ENCODE measurements at regions not wholly inside any gene's neighbourhood (a gene's known extent, or its start where the extent isn't known, plus 50 kb on each side); places are given as distances from the start of the nearest gene placed in this dataset.
"Not testable (repeated sequence)": the region's sequence is repeated elsewhere in the genome, so short reads cannot be mapped to it uniquely, and the experiment has no call there.

DNA sequence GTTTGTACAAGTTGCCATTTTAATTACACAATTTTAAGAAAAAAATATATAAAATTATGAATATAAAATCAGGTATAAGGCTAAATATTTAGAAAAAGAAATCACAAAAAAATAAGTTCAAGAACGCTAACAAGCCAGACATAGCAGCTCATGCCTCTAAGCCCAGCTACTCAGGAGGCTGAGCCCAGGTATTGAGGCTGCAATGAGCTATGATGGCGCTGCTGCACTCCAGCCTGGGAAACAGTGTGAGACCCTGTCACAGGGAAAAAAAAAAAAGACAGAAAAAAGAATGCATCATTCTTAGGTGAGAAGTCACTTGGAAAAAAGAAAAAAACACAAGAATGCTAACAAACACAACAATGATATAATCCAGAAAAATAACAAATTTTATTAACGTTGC lies 112.3 kb upstream of the PRDX6 start:
- TF ChIP-seq, protein P1, sequence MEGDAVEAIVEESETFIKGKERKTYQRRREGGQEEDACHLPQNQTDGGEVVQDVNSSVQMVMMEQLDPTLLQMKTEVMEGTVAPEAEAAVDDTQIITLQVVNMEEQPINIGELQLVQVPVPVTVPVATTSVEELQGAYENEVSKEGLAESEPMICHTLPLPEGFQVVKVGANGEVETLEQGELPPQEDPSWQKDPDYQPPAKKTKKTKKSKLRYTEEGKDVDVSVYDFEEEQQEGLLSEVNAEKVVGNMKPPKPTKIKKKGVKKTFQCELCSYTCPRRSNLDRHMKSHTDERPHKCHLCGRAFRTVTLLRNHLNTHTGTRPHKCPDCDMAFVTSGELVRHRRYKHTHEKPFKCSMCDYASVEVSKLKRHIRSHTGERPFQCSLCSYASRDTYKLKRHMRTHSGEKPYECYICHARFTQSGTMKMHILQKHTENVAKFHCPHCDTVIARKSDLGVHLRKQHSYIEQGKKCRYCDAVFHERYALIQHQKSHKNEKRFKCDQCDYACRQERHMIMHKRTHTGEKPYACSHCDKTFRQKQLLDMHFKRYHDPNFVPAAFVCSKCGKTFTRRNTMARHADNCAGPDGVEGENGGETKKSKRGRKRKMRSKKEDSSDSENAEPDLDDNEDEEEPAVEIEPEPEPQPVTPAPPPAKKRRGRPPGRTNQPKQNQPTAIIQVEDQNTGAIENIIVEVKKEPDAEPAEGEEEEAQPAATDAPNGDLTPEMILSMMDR (IDR thresholded peaks at IDR 0.05; ENCODE audit: partially characterized antibody, unreplicated experiment), result no peak
- DNase-seq, result no peak
- H3K27me3 Mint-ChIP-seq (ENCODE audit: unreplicated experiment), result no peaks in the 10 kb centered on the region
- no peaks in the 10 kb centered on the region for H3K9me3 Mint-ChIP-seq (ENCODE audit: unreplicated experiment)
- no peaks in the 10 kb centered on the region for H3K36me3 Mint-ChIP-seq (ENCODE audit: unreplicated experiment)
- no peak overlapping the region for H3K4me3 Mint-ChIP-seq (ENCODE audit: unreplicated experiment)
- no peaks in the 10 kb centered on the region for H3K4me1 Mint-ChIP-seq (ENCODE audit: low read depth, unreplicated experiment)
- H3K27ac Mint-ChIP-seq (ENCODE audit: unreplicated experiment), result no peak overlapping the region

DNA sequence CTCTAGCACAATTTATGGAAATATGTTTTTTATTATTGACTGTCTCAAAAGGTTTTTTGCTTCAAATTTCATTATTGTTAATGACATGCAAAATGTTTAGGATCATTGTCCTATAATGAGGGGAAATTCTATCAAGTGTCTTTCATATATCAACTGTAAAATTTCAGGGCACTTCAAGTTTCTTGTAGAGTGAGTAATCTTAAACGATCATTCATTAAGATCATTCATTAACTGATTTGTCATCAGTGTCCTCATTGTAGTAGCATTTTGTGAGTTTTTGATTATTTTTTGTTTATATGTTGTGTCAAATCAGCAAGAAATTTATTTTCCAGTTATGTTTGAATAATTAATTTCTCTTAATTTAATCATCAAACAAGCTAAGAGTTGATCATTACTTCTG lies 111.8 kb upstream of the PRDX6 start:
- Mint-ChIP-seq H3K4me3 (ENCODE audit: unreplicated experiment) (no peak overlapping the region), H3K36me3 (ENCODE audit: unreplicated experiment) (no peaks in the 10 kb centered on the region), H3K4me1 (ENCODE audit: low read depth, unreplicated experiment) (no peaks in the 10 kb centered on the region), H3K9me3 (ENCODE audit: unreplicated experiment) (no peaks in the 10 kb centered on the region), H3K27ac (ENCODE audit: unreplicated experiment) (no peak overlapping the region), H3K27me3 (ENCODE audit: unreplicated experiment) (no peaks in the 10 kb centered on the region)
- TF ChIP-seq, protein P1 (IDR thresholded peaks at IDR 0.05; ENCODE audit: partially characterized antibody, unreplicated experiment), result no peak
- DNase-seq, result no peak

DNA sequence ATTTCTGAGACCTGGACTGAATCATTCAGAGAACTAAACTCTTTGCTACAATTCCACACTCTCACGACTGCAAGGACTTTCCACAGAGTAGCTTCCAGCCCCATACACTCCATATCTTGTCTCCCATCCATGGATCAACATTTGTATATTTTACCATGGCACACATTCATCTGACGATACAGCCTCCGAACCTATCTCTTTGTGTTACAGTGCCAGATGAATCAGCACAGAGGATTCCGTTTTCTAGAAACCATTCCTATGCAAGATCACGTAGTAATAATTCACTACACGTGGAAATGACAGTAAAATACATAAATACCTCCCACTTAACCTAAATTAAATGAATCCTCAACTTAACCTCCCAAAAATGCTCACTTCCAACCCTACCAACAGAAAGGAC lies 110.0 kb upstream of the PRDX6 start:
- DNase-seq, result no peak
- Mint-ChIP-seq H3K27ac (ENCODE audit: unreplicated experiment) (no peak overlapping the region), H3K4me3 (ENCODE audit: unreplicated experiment) (no peak overlapping the region), H3K36me3 (ENCODE audit: unreplicated experiment) (no peaks in the 10 kb centered on the region), H3K4me1 (ENCODE audit: low read depth, unreplicated experiment) (no peaks in the 10 kb centered on the region), H3K27me3 (ENCODE audit: unreplicated experiment) (no peaks in the 10 kb centered on the region), H3K9me3 (ENCODE audit: unreplicated experiment) (no peaks in the 10 kb centered on the region)
- TF ChIP-seq, protein P1 (IDR thresholded peaks at IDR 0.05; ENCODE audit: partially characterized antibody, unreplicated experiment), result no peak

DNA sequence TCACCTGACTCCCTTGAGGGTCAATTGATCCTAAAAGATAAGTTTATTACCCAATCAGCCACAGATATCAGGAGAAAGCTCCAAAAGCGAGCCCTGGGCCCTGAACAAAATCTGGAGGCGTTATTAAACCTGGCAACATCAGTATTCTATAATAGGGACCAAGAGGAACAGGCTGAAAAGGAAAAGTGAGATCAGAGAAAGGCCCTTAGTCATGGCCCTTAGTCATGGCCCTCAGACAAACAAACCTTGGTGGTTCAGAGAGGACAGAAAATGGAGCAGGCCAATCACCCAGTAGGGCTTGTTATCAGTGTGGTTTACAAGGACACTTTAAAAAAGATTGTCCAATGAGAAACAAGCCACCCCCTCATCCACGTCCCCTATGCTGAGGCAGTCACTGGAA lies 106.5 kb upstream of the PRDX6 start:
- not testable (repeated sequence) for H3K27me3 Mint-ChIP-seq (ENCODE audit: unreplicated experiment); H3K4me1 Mint-ChIP-seq (ENCODE audit: low read depth, unreplicated experiment); H3K9me3 Mint-ChIP-seq (ENCODE audit: unreplicated experiment); DNase-seq; H3K36me3 Mint-ChIP-seq (ENCODE audit: unreplicated experiment); H3K4me3 Mint-ChIP-seq (ENCODE audit: unreplicated experiment); H3K27ac Mint-ChIP-seq (ENCODE audit: unreplicated experiment)

DNA sequence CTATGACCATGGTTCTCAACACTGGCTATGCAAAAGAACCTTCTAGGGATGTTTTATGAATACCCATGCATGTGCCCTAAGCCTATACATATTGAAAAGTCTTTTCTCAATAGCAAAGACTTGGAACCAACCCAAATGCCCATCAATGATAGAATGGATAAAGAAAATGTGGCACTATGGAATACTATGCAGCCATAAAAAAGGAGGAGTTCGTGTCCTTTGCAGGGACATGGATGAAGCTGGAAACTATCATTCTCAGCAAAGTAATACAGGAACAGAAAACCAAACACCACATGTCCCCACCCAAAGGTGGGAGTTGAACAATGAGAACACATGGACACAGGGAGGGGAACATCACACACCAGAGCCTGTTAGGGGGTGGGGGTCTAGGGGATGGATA lies 101.1 kb upstream of the PRDX6 start:
- not testable (repeated sequence) for DNase-seq; H3K4me3 Mint-ChIP-seq (ENCODE audit: unreplicated experiment); H3K36me3 Mint-ChIP-seq (ENCODE audit: unreplicated experiment)

DNA sequence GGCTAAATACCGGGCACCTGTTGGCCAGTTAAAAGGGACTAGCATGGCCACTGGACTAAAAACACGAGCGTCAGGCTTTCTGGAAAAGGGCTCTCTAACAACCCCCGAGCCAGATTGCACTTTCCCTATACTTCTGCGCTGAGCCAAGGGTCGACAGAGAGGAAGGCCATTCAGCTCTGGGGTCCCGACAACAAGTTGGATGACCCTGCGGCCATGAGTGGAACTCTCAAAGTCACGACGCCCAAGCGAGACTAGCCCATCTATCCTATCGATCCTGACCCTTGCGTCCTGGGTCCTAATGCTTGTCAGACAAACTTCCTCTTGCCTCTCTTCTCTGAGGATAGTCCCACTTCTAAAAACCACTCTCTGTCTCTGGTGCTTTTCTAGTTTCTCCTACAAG lies 99.9 kb upstream of the PRDX6 start:
- no peak for DNase-seq
- H3K36me3 Mint-ChIP-seq (ENCODE audit: unreplicated experiment), result peaks cover 10% of the 10 kb centered on the region
- H3K4me1 Mint-ChIP-seq (ENCODE audit: low read depth, unreplicated experiment), result no peaks in the 10 kb centered on the region
- no peak overlapping the region for H3K27ac Mint-ChIP-seq (ENCODE audit: unreplicated experiment)
- H3K9me3 Mint-ChIP-seq (ENCODE audit: unreplicated experiment), result peaks cover 6% of the 10 kb centered on the region
- TF ChIP-seq, protein P1 (IDR thresholded peaks at IDR 0.05; ENCODE audit: partially characterized antibody, unreplicated experiment), result no peak
- H3K4me3 Mint-ChIP-seq (ENCODE audit: unreplicated experiment), result no peak overlapping the region
- H3K27me3 Mint-ChIP-seq (ENCODE audit: unreplicated experiment), result no peaks in the 10 kb centered on the region

More for the DNA sequence above, 101.1 kb upstream of the PRDX6 start:
- H3K9me3 Mint-ChIP-seq (ENCODE audit: unreplicated experiment); H3K27me3 Mint-ChIP-seq (ENCODE audit: unreplicated experiment); H3K4me1 Mint-ChIP-seq (ENCODE audit: low read depth, unreplicated experiment); H3K27ac Mint-ChIP-seq (ENCODE audit: unreplicated experiment): not testable (repeated sequence)
